ENCODE measurements at regions not wholly inside any gene's neighbourhood (a gene's known extent, or its start where the extent isn't known, plus 50 kb on each side); places are given as distances from the start of the nearest gene placed in this dataset.

- no peak overlapping the region for H3K4me3 ChIP-seq (ENCODE audit: low read depth, low read length)
- H3K27ac ChIP-seq = peak overlapping the region; percentile 91
- H3K36me3 ChIP-seq (replicated peaks) = no peaks in the 10 kb centered on the region
- H3K27me3 ChIP-seq (replicated peaks) = no peaks in the 10 kb centered on the region
- no peak for DNase-seq
- in situ Hi-C loops (cut with HindIII; ENCODE audit: low pct_ligation_motif_present, low sequenced_read_pairs) = no loop called here
- no peak for TF ChIP-seq CTCF (IDR thresholded peaks at IDR 0.05; ENCODE audit: low read depth, low read length, missing control alignments)
These were observed 106.3 kb upstream of the FRMD6 start for GRCh38 chr14:51545396-51545795.

GRCh38 chr14:51546099-51546498 lies 105.6 kb upstream of the FRMD6 start:
- no peak for DNase-seq
- in situ Hi-C loops (cut with HindIII; ENCODE audit: low pct_ligation_motif_present, low sequenced_read_pairs) = no loop called here
- Histone ChIP-seq H3K4me3 (ENCODE audit: low read depth, low read length) (no peak overlapping the region), H3K27ac (peak overlapping the region; percentile 91), H3K36me3 (replicated peaks) (no peaks in the 10 kb centered on the region), H3K27me3 (replicated peaks) (no peaks in the 10 kb centered on the region)
- no peak for TF ChIP-seq CTCF (IDR thresholded peaks at IDR 0.05; ENCODE audit: low read depth, low read length, missing control alignments)

- H3K36me3 ChIP-seq (replicated peaks) = no peaks in the 10 kb centered on the region
These were observed 105.0 kb upstream of the FRMD6 start for GRCh38 chr14:51546603-51547258.

GRCh38 chr14:51547260-51547659 lies 104.5 kb upstream of the FRMD6 start:
- Histone ChIP-seq H3K27me3 (replicated peaks) (no peaks in the 10 kb centered on the region), H3K4me3 (ENCODE audit: low read depth, low read length) (no peak overlapping the region), H3K36me3 (replicated peaks) (no peaks in the 10 kb centered on the region), H3K27ac (peak overlapping the region; percentile 94)
- in situ Hi-C loops (cut with HindIII; ENCODE audit: low pct_ligation_motif_present, low sequenced_read_pairs) = no loop called here
- no peak for TF ChIP-seq CTCF (IDR thresholded peaks at IDR 0.05; ENCODE audit: low read depth, low read length, missing control alignments)
- DNase-seq = peak; percentile 99

More at GRCh38 chr14:51546603-51547258, 105.0 kb upstream of the FRMD6 start:
- peak overlapping the region; percentile 91 for H3K27ac ChIP-seq
- no peaks in the 10 kb centered on the region for H3K27me3 ChIP-seq (replicated peaks)
- H3K4me3 ChIP-seq (ENCODE audit: low read depth, low read length) = no peak overlapping the region
- in situ Hi-C loops (cut with HindIII; ENCODE audit: low pct_ligation_motif_present, low sequenced_read_pairs) = no loop called here
- DNase-seq = no peak
- TF ChIP-seq CTCF (IDR thresholded peaks at IDR 0.05; ENCODE audit: low read depth, low read length, missing control alignments) = no peak

- in situ Hi-C loops (cut with HindIII; ENCODE audit: low pct_ligation_motif_present, low sequenced_read_pairs) = no loop called here
- Histone ChIP-seq H3K36me3 (replicated peaks) (no peaks in the 10 kb centered on the region), H3K27me3 (replicated peaks) (no peaks in the 10 kb centered on the region), H3K27ac (peak overlapping the region; percentile 94), H3K4me3 (ENCODE audit: low read depth, low read length) (no peak overlapping the region)
- no peak for DNase-seq
- TF ChIP-seq CTCF (IDR thresholded peaks at IDR 0.05; ENCODE audit: low read depth, low read length, missing control alignments) = no peak
These were observed 104.0 kb upstream of the FRMD6 start for GRCh38 chr14:51547701-51548100.

GRCh38 chr14:51548187-51548586 lies 103.5 kb upstream of the FRMD6 start:
- TF ChIP-seq CTCF (IDR thresholded peaks at IDR 0.05; ENCODE audit: low read depth, low read length, missing control alignments) = no peak
- no peak for DNase-seq
- in situ Hi-C loops (cut with HindIII; ENCODE audit: low pct_ligation_motif_present, low sequenced_read_pairs) = no loop called here
- Histone ChIP-seq H3K4me3 (ENCODE audit: low read depth, low read length) (no peak overlapping the region), H3K36me3 (replicated peaks) (no peaks in the 10 kb centered on the region), H3K27ac (peak overlapping the region; percentile 94), H3K27me3 (replicated peaks) (no peaks in the 10 kb centered on the region)

Data from brain microvascular endothelial cell (primary cell).